Psoas muscle (tissue), 7 donors: ENCODE measurements at regions not wholly inside any gene's neighbourhood (a gene's known extent, or its start where the extent isn't known, plus 50 kb on each side); places are given as distances from the start of the nearest gene placed in this dataset.

ENCODE experiments used
- ATAC-seq, 4 donors: fragments of 200-7000 bp; cut with Tn5 transposase; one replicate each; pipeline ENCODE4 v1.9.1; 2020; ENCODE audit warnings: moderate library complexity in 3 of 4, mild to moderate bottlenecking in 2 of 4
- DNase-seq, 2 donors: peaks; one replicate each; pipeline ENCODE4 v3.0.0-alpha.2; 2020
- H3K27ac ChIP-seq: fragments of 200-600 bp; one replicate; pipeline ENCODE4 v1.8.0; 2022
- H3K27me3 ChIP-seq, 3 donors: fragments of 200-600 bp in 1 of 3; one replicate each; pipeline versions ENCODE4 v1.6.1 to v1.8.0; 2013 to 2022; ENCODE audit warnings: low read length in 2 of 3, mild to moderate bottlenecking in 2 of 3, moderate library complexity in 1 of 3; ENCODE audit not compliant: insufficient read depth in 3 of 3
- H3K36me3 ChIP-seq, 2 donors: fragments of 200-600 bp in 1 of 2; one replicate each; pipeline versions ENCODE4 v1.6.1 to v1.8.0; 2013 to 2022; ENCODE audit warnings: low read depth in 1 of 2, mild to moderate bottlenecking in 1 of 2, moderate library complexity in 1 of 2; ENCODE audit not compliant: insufficient read depth in 1 of 2
- H3K4me1 ChIP-seq: fragments of 200-600 bp; one replicate; pipeline ENCODE4 v1.8.0; 2022
- H3K4me3 ChIP-seq: fragments of 200-600 bp; one replicate; pipeline ENCODE4 v1.8.0; 2022; ENCODE audit warnings: mild to moderate bottlenecking
- H3K9me3 ChIP-seq: fragments of 200-600 bp; one replicate; pipeline ENCODE4 v1.8.0; 2022
- CTCF ChIP-seq: fragments of 200-600 bp; IDR thresholded peaks from one replicate; pipeline ENCODE4 v1.8.0; 2022; ENCODE audit warnings: antibody characterized with exemption
- WGBS, 3 donors: extraction: QIAGEN DNeasy Blood & Tissue Kit; methylation state at CpG; one replicate each; pipeline versions ENCODE4 v1.1.6 to v1.1.7; 2013; 5-methylcytosine and 5-hydroxymethylcytosine counted together
- intact Hi-C, 2 donors: fragments of 100-400 bp; cut with DNase I; formaldehyde crosslinking; loops; one replicate each; pipeline versions ENCODE4 v1.11.0 to v1.14.2; 2022
- donor health status: healthy with polysubstance abuse.
- donor health status: DM: no; HTN: no; CAD: no; lungs with moderate emphysema.
- donor health status: Bipolar disorder and iron deficiency.
- donor health status: healthy.
- donor health status: DM: yes; HTN: yes; CAD: no.
- donor health status: DM: no; HTN: no; CAD: no.
- donor health status: DM: yes; HTN: yes; CAD: no.

GRCh38 chr4:19983072-19983471, 268.6 kb upstream of the SLIT2 start:
- DNase-seq (no peak), ATAC-seq (no peak)
- 67 to 73% (median 69%) methylated on average over 3 of the region's 3 CpGs for WGBS, 3 donors
- Histone ChIP-seq H3K27ac (no peak overlapping the region), H3K9me3 (peaks cover 7% of the 10 kb centered on the region), H3K36me3 (no peaks in the 10 kb centered on the region), H3K4me3 (no peak overlapping the region), H3K27me3 (no peaks in the 10 kb centered on the region), H3K4me1 (no peaks in the 10 kb centered on the region)
- intact Hi-C loops: no loop called here
- TF ChIP-seq CTCF: no peak

GRCh38 chr4:19982556-19982955, 269.1 kb upstream of the SLIT2 start:
- DNase-seq: no peak
- H3K4me3 ChIP-seq: no peak overlapping the region
- H3K4me1 ChIP-seq: no peaks in the 10 kb centered on the region
- intact Hi-C loops: no loop called here
- whole genome bisulfite sequencing, 3 donors: 75 to 87% (median 86%) methylated on average over 3 of the region's 3 CpGs
- H3K36me3 ChIP-seq: no peaks in the 10 kb centered on the region
- no peak for TF ChIP-seq CTCF
- H3K9me3 ChIP-seq: peaks cover 7% of the 10 kb centered on the region
- ATAC-seq: no peak
- H3K27ac ChIP-seq: no peak overlapping the region
- H3K27me3 ChIP-seq: no peaks in the 10 kb centered on the region

GRCh38 chr4:19971829-19972228, 279.9 kb upstream of the SLIT2 start:
- H3K27me3 ChIP-seq: no peaks in the 10 kb centered on the region
- no peaks in the 10 kb centered on the region for H3K9me3 ChIP-seq
- no peak for ATAC-seq
- no peak for DNase-seq
- TF ChIP-seq CTCF: no peak
- no peak overlapping the region for H3K4me3 ChIP-seq
- 46 to 53% (median 53%) methylated on average over 1 of the region's 1 CpG for whole genome bisulfite sequencing, 3 donors
- no peaks in the 10 kb centered on the region for H3K4me1 ChIP-seq
- H3K27ac ChIP-seq: no peak overlapping the region
- intact Hi-C loops: no loop called here
- no peaks in the 10 kb centered on the region for H3K36me3 ChIP-seq

GRCh38 chr4:19969492-19969891, 282.2 kb upstream of the SLIT2 start:
- no peak for ATAC-seq
- WGBS, 3 donors: 75 to 80% (median 77%) methylated on average over 2 of the region's 2 CpGs
- Histone ChIP-seq H3K4me1 (no peaks in the 10 kb centered on the region), H3K9me3 (no peaks in the 10 kb centered on the region), H3K27ac (no peak overlapping the region), H3K4me3 (no peak overlapping the region), H3K27me3 (no peaks in the 10 kb centered on the region), H3K36me3 (no peaks in the 10 kb centered on the region)
- no peak for DNase-seq
- no peak for TF ChIP-seq CTCF
- intact Hi-C loops: no loop called here

- no peak for DNase-seq
- Histone ChIP-seq H3K4me3 (no peak overlapping the region), H3K9me3 (no peaks in the 10 kb centered on the region), H3K27ac (no peak overlapping the region), H3K36me3 (no peaks in the 10 kb centered on the region), H3K27me3 (no peaks in the 10 kb centered on the region), H3K4me1 (no peaks in the 10 kb centered on the region)
- no peak for ATAC-seq
- 73 to 78% (median 77%) methylated on average over 1 of the region's 1 CpG for WGBS, 3 donors
- intact Hi-C loops: no loop called here
- TF ChIP-seq CTCF: no peak
Observed at GRCh38 chr4:19961091-19961490, 290.6 kb upstream of the SLIT2 start.
